IPS-15b (cell line): ENCODE measurements at regions not wholly inside any gene's neighbourhood (a gene's known extent, or its start where the extent isn't known, plus 50 kb on each side); places are given as distances from the start of the nearest gene placed in this dataset.

ENCODE experiments used
- H3K27me3 ChIP-seq: one replicate; pipeline ENCODE4 v1.6.1; 2013; ENCODE audit warnings: low read length; ENCODE audit not compliant: control insufficient read depth, insufficient read depth
- H3K36me3 ChIP-seq: one replicate; pipeline ENCODE4 v1.6.1; 2013; ENCODE audit warnings: low read length; ENCODE audit not compliant: control insufficient read depth, insufficient read depth
- H3K4me1 ChIP-seq: one replicate; pipeline ENCODE4 v1.6.1; 2013; ENCODE audit warnings: mild to moderate bottlenecking, low read length; ENCODE audit not compliant: control insufficient read depth, insufficient read depth
- H3K4me3 ChIP-seq: one replicate; pipeline ENCODE4 v1.5.1; 2013; ENCODE audit warnings: low read depth, low read length
- H3K9ac ChIP-seq: one replicate; pipeline ENCODE4 v1.6.1; 2013; ENCODE audit warnings: low read depth, mild to moderate bottlenecking, low read length
- H3K9me3 ChIP-seq: one replicate; pipeline ENCODE4 v1.6.1; 2013; ENCODE audit warnings: mild to moderate bottlenecking, low read length; ENCODE audit not compliant: control insufficient read depth, insufficient read depth

- H3K9me3 ChIP-seq = no peaks in the 10 kb centered on the region
- H3K4me1 ChIP-seq = no peaks in the 10 kb centered on the region
- H3K4me3 ChIP-seq = no peak overlapping the region
- no peaks in the 10 kb centered on the region for H3K27me3 ChIP-seq
- no peaks in the 10 kb centered on the region for H3K36me3 ChIP-seq
- no peak overlapping the region for H3K9ac ChIP-seq
Measured at GRCh38 chr6:8679823-8680222, 244.5 kb upstream of the SLC35B3 start.

- no peaks in the 10 kb centered on the region for H3K4me1 ChIP-seq
- no peak overlapping the region for H3K9ac ChIP-seq
- no peaks in the 10 kb centered on the region for H3K27me3 ChIP-seq
- H3K9me3 ChIP-seq = no peaks in the 10 kb centered on the region
- H3K4me3 ChIP-seq = no peak overlapping the region
- H3K36me3 ChIP-seq = no peaks in the 10 kb centered on the region
Measured at GRCh38 chr6:8678466-8678865, 243.1 kb upstream of the SLC35B3 start.

GRCh38 chr6:8674126-8674525, 238.8 kb upstream of the SLC35B3 start:
- Histone ChIP-seq H3K4me1 (no peaks in the 10 kb centered on the region), H3K9me3 (no peaks in the 10 kb centered on the region), H3K4me3 (no peak overlapping the region), H3K27me3 (no peaks in the 10 kb centered on the region), H3K36me3 (no peaks in the 10 kb centered on the region), H3K9ac (no peak overlapping the region)

GRCh38 chr6:8672882-8673281, 237.5 kb upstream of the SLC35B3 start:
- no peaks in the 10 kb centered on the region for H3K27me3 ChIP-seq
- H3K4me1 ChIP-seq = no peaks in the 10 kb centered on the region
- H3K9me3 ChIP-seq = no peaks in the 10 kb centered on the region
- H3K4me3 ChIP-seq = no peak overlapping the region
- H3K9ac ChIP-seq = no peak overlapping the region
- no peaks in the 10 kb centered on the region for H3K36me3 ChIP-seq

GRCh38 chr6:8670792-8671191, 235.4 kb upstream of the SLC35B3 start:
- Histone ChIP-seq H3K9ac (no peak overlapping the region), H3K4me3 (no peak overlapping the region), H3K4me1 (no peaks in the 10 kb centered on the region), H3K9me3 (no peaks in the 10 kb centered on the region), H3K27me3 (no peaks in the 10 kb centered on the region), H3K36me3 (no peaks in the 10 kb centered on the region)

- Histone ChIP-seq H3K36me3 (no peaks in the 10 kb centered on the region), H3K9ac (no peak overlapping the region), H3K9me3 (no peaks in the 10 kb centered on the region), H3K4me1 (no peaks in the 10 kb centered on the region), H3K4me3 (no peak overlapping the region), H3K27me3 (no peaks in the 10 kb centered on the region)
Measured at GRCh38 chr6:8664700-8665099, 229.4 kb upstream of the SLC35B3 start.

GRCh38 chr6:8664070-8664469, 228.7 kb upstream of the SLC35B3 start:
- H3K4me3 ChIP-seq = no peak overlapping the region
- H3K9ac ChIP-seq = no peak overlapping the region
- H3K9me3 ChIP-seq = no peaks in the 10 kb centered on the region
- H3K4me1 ChIP-seq = no peaks in the 10 kb centered on the region
- no peaks in the 10 kb centered on the region for H3K36me3 ChIP-seq
- no peaks in the 10 kb centered on the region for H3K27me3 ChIP-seq

- H3K9me3 ChIP-seq = no peaks in the 10 kb centered on the region
- no peaks in the 10 kb centered on the region for H3K27me3 ChIP-seq
- H3K36me3 ChIP-seq = no peaks in the 10 kb centered on the region
- H3K4me3 ChIP-seq = no peak overlapping the region
- no peak overlapping the region for H3K9ac ChIP-seq
- H3K4me1 ChIP-seq = no peaks in the 10 kb centered on the region
Measured at GRCh38 chr6:8659404-8660189, 224.3 kb upstream of the SLC35B3 start.

GRCh38 chr6:8658416-8658815, 223.1 kb upstream of the SLC35B3 start:
- no peaks in the 10 kb centered on the region for H3K27me3 ChIP-seq
- H3K4me3 ChIP-seq = no peak overlapping the region
- H3K9me3 ChIP-seq = no peaks in the 10 kb centered on the region
- H3K9ac ChIP-seq = no peak overlapping the region
- H3K4me1 ChIP-seq = no peaks in the 10 kb centered on the region
- H3K36me3 ChIP-seq = no peaks in the 10 kb centered on the region

- Histone ChIP-seq H3K9me3 (no peaks in the 10 kb centered on the region), H3K4me1 (no peaks in the 10 kb centered on the region), H3K4me3 (no peak overlapping the region), H3K27me3 (no peaks in the 10 kb centered on the region), H3K36me3 (no peaks in the 10 kb centered on the region), H3K9ac (no peak overlapping the region)
Measured at GRCh38 chr6:8657522-8657921, 222.2 kb upstream of the SLC35B3 start.

GRCh38 chr6:8655670-8656454, 220.5 kb upstream of the SLC35B3 start:
- Histone ChIP-seq H3K4me1 (no peaks in the 10 kb centered on the region), H3K9me3 (no peaks in the 10 kb centered on the region), H3K27me3 (no peaks in the 10 kb centered on the region), H3K36me3 (no peaks in the 10 kb centered on the region), H3K4me3 (no peak overlapping the region), H3K9ac (no peak overlapping the region)

GRCh38 chr6:8652710-8653109, 217.4 kb upstream of the SLC35B3 start:
- Histone ChIP-seq H3K27me3 (no peaks in the 10 kb centered on the region), H3K9ac (no peak overlapping the region), H3K4me3 (no peak overlapping the region), H3K4me1 (no peaks in the 10 kb centered on the region), H3K36me3 (no peaks in the 10 kb centered on the region), H3K9me3 (no peaks in the 10 kb centered on the region)
